ENCODE measurements at regions not wholly inside any gene's neighbourhood (a gene's known extent, or its start where the extent isn't known, plus 50 kb on each side); places are given as distances from the start of the nearest gene placed in this dataset.

- TF ChIP-seq CTCF (conservative IDR thresholded peaks at IDR 0.05 in 1 of 2, IDR thresholded peaks at IDR 0.05 in 1 of 2; ENCODE audit: low read depth in 1 of 2, low read length in 2 of 2) (no peak), EZH2 (IDR thresholded peaks at IDR 0.05; ENCODE audit: low read length, missing control alignments) (no peak)
These were observed 345.0 kb upstream of the CCDC179 start for GRCh38 chr11:23205156-23205871.
